ENCODE measurements at regions not wholly inside any gene's neighbourhood (a gene's known extent, or its start where the extent isn't known, plus 50 kb on each side); places are given as distances from the start of the nearest gene placed in this dataset.
"Not testable (repeated sequence)": the region's sequence is repeated elsewhere in the genome, so short reads cannot be mapped to it uniquely, and the experiment has no call there.

GRCh38 chr1:148297852-148298251 lies 145.8 kb upstream of the NBPF11 start:
- TF ChIP-seq POLR2A, CTCF (IDR thresholded peaks at IDR 0.05): not testable (repeated sequence)

Measured in breast epithelium (tissue), 3 donors.